22Rv1 (cell line): ENCODE measurements at regions not wholly inside any gene's neighbourhood (a gene's known extent, or its start where the extent isn't known, plus 50 kb on each side); places are given as distances from the start of the nearest gene placed in this dataset.
A peak's percentile ranks its signal among the peaks of the same experiment; 100 is the strongest.

Experiments used
- H3K27ac ChIP-seq: fragments of 450-650 bp; 2 replicates; pipeline ENCODE4 v1.5.1; 2017
- ZFX ChIP-seq: fragments of 450-650 bp; IDR thresholded peaks from 2 replicates; pipeline ENCODE4 v1.6.1; 2017; ENCODE audit warnings: antibody characterized with exemption, borderline replicate concordance
- TF ChIP-seq, protein P1 (sequence below): fragments of 450-650 bp; IDR thresholded peaks from 2 replicates; pipeline ENCODE4 v1.5.1; 2017; ENCODE audit warnings: mild to moderate bottlenecking

DNA sequence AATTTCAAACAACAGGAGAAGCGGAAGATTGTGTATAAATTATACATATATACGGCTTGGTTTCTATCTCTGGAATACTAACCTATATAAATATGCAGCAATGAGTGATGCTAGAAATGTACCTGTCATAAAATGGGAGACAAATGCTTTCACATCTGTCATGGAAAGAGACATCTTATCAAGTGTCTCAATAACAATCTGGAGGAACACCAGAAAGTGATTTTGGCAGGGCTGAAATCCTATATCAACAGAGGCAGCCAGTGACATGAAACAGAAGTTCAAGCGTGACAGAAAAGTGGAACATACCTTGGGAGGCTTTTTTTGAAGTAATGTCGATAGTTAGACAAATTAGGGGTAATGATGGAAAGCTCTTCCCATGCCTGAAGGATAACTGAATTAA lies 834.6 kb downstream of the JRKL start:
- H3K27ac ChIP-seq = peak overlapping the region; percentile 44
- no peak for TF ChIP-seq ZFX
- TF ChIP-seq, protein P1, sequence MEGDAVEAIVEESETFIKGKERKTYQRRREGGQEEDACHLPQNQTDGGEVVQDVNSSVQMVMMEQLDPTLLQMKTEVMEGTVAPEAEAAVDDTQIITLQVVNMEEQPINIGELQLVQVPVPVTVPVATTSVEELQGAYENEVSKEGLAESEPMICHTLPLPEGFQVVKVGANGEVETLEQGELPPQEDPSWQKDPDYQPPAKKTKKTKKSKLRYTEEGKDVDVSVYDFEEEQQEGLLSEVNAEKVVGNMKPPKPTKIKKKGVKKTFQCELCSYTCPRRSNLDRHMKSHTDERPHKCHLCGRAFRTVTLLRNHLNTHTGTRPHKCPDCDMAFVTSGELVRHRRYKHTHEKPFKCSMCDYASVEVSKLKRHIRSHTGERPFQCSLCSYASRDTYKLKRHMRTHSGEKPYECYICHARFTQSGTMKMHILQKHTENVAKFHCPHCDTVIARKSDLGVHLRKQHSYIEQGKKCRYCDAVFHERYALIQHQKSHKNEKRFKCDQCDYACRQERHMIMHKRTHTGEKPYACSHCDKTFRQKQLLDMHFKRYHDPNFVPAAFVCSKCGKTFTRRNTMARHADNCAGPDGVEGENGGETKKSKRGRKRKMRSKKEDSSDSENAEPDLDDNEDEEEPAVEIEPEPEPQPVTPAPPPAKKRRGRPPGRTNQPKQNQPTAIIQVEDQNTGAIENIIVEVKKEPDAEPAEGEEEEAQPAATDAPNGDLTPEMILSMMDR = no peak

DNA sequence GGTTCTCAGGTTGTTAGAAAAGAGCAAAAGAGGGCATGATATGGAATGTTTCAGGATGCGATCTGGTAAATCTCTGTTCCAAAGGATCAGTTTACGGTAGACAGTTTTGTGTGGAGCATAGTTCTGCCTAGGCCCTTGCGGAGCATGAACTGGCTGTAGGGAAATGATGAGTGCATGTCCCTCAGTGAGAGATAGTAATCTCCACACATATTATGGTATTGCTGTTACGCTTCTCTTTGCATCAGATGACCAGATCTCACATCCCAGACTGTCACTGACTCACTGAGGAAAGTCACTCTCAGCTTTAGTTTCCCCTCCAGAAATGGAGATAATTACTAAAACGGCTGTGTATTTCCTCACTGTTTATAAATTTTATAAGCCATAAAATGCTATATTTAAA lies 836.0 kb downstream of the JRKL start:
- no peak overlapping the region for H3K27ac ChIP-seq
- no peak for TF ChIP-seq ZFX

DNA sequence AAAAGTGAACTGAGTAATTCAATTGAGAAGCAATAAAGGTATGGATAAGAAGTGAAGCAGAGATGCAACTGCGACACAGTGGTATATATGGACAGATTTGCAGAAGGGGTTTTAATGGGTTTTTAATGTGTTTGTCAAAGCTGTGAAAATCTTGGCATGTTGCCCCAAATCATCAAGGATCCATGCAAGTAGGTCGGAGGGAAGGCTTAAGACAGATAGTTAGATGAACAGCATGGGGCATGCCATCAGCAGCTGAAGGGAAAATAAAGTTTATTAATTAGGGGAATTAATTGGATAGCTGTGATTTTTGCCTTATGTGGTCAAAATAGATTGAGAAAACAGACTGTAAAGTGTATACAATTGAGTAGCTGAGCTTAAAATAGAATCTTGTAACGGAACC lies 840.1 kb downstream of the JRKL start:
- TF ChIP-seq, protein P1 = no peak
- TF ChIP-seq ZFX = no peak
- no peak overlapping the region for H3K27ac ChIP-seq

DNA sequence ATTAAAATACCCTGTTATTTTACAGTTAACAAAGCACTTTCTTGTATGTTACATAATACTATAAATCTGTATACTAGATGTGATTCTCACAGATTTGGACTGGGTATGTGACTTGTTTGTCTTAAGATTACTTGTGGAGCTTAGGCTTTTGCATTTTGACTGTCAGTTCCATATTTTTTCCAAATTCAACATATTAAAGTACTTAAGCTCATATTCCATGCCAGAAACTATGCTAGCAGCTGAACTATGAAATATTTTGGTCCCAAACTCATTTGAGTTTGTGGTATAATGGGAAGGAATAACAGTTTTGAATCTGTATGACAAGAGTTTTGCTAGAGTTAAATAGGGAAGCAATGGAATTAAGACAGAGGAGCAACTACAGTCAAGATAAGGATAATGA lies 841.4 kb downstream of the JRKL start:
- no peak overlapping the region for H3K27ac ChIP-seq
- TF ChIP-seq ZFX = no peak
- TF ChIP-seq, protein P1 = no peak

DNA sequence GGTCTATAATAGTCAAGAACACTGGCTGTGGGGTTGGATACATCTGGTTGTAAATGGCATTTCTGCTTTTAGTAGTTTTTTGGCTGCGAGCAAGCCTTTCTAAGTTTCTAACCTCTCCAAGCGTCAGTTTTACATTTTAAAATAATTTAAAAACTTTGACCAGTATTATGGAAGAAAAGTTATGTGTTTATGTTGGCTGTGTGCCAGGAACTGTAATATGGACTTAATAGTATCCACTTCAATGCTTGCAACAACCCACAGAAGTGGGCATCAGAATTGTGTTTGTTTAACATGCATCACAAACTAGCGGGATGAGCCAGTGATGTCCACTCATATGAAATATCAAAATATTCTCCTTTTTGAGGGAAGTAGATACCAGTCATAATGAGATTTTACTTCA lies 844.2 kb downstream of the JRKL start:
- no peak for TF ChIP-seq ZFX
- TF ChIP-seq, protein P1 = no peak
- no peak overlapping the region for H3K27ac ChIP-seq

DNA sequence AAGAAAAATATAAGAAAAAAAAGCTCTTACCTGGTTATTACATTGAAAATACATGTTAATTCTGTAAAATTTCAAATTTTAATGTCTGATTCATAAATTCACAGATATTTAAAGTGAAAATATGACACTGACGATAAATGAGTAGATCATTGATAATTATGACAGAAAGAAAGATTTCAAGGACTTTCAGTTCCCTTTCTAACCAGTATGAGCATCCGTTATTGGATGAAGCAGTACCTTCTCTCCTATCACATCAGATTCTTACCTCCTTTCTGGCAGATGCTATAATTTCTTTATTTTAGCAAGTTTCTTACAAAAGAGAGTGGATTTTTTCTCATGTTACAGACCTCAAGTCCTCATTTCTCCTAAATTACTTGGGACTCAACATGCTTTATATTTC lies 847.3 kb downstream of the JRKL start:
- no peak overlapping the region for H3K27ac ChIP-seq
- TF ChIP-seq, protein P1 = no peak
- TF ChIP-seq ZFX = no peak

DNA sequence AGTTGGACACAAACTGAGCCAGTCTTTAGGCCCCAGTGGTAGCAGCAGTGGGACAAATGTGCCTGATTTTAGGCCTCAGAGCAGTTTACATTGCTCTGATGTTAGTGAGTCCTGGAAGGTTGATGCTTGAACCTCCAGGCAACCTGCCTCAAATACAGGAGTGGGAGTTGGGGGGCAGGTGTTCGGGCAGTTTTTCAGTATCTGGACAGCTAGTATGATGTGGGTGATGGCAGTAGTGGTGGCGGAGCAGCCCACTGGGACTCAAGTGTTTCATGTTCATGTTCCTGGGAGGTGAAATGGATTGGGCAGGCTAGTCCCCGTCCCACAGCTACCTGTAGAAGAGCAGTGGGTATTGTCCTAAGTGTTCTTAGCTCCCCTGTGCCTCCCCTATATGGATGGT lies 857.8 kb downstream of the JRKL start:
- H3K27ac ChIP-seq = no peak overlapping the region
- TF ChIP-seq, protein P1 = no peak
- TF ChIP-seq ZFX = no peak

DNA sequence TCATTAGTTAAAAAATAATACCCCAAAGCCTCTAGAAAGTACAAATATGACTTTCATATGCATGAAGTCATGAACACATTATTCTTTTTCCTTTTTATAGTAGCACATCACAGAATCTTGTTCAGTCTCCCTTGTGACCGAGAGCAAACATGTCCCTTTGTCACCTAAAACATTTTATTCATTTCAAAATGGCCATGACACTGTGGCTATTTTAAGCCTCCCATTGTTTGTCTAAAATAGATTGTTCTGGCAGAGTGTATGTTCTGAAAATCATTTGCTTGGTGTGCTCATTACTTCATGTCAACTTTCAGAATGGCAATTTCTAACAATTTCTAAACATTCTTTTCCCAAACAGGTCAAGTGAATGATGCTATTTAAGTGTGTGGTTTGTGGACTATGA lies 865.0 kb downstream of the JRKL start:
- TF ChIP-seq, protein P1 = no peak
- TF ChIP-seq ZFX = no peak
- H3K27ac ChIP-seq = no peak overlapping the region
